ENCODE measurements at regions not wholly inside any gene's neighbourhood (a gene's known extent, or its start where the extent isn't known, plus 50 kb on each side); places are given as distances from the start of the nearest gene placed in this dataset.

- no peaks in the 10 kb centered on the region for H3K4me1 ChIP-seq (ENCODE audit: control insufficient read depth in 2 of 2, insufficient read depth in 2 of 2, low read length in 2 of 2)
- H3K4me2 ChIP-seq (replicated peaks; ENCODE audit: low read depth, low read length, poor library complexity, severe bottlenecking), result no peak overlapping the region
- Mint-ChIP-seq H3K4me1 (no peaks in the 10 kb centered on the region), H3K27me3 (no peaks in the 10 kb centered on the region), H3K4me3 (no peak overlapping the region), H3K9me3 (ENCODE audit: insufficient read depth) (peaks cover 13% of the 10 kb centered on the region), H3K27ac (no peak overlapping the region)
- TF ChIP-seq, protein P1, sequence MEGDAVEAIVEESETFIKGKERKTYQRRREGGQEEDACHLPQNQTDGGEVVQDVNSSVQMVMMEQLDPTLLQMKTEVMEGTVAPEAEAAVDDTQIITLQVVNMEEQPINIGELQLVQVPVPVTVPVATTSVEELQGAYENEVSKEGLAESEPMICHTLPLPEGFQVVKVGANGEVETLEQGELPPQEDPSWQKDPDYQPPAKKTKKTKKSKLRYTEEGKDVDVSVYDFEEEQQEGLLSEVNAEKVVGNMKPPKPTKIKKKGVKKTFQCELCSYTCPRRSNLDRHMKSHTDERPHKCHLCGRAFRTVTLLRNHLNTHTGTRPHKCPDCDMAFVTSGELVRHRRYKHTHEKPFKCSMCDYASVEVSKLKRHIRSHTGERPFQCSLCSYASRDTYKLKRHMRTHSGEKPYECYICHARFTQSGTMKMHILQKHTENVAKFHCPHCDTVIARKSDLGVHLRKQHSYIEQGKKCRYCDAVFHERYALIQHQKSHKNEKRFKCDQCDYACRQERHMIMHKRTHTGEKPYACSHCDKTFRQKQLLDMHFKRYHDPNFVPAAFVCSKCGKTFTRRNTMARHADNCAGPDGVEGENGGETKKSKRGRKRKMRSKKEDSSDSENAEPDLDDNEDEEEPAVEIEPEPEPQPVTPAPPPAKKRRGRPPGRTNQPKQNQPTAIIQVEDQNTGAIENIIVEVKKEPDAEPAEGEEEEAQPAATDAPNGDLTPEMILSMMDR (IDR thresholded peaks at IDR 0.05), result no peak
- TF ChIP-seq EZH2 (IDR thresholded peaks at IDR 0.05; ENCODE audit: borderline replicate concordance, insufficient read depth, low read depth, low read length, poor library complexity, severe bottlenecking), result no peak
- POLR2A ChIA-PET, result no interaction called here
- peaks cover 0 to 14% (median 0%) of the 10 kb centered on the region in 3 donors for H3K9me3 ChIP-seq (ENCODE audit: control extremely low read depth in 1 of 3, control insufficient read depth in 2 of 3, insufficient read depth in 1 of 3, low read length in 2 of 3)
- CTCF ChIA-PET, result no interaction called here
- no peaks in the 10 kb centered on the region for H3K27me3 ChIP-seq (replicated peaks in 1 of 4; ENCODE audit: control extremely low read depth in 1 of 4, control insufficient read depth in 3 of 4, insufficient read depth in 4 of 4, low read length in 3 of 4)
- intact Hi-C loops (cut with micrococcal nuclease), result no loop called here
- H3K79me2 ChIP-seq (ENCODE audit: control insufficient read depth, insufficient read depth, low read length), result no peaks in the 10 kb centered on the region
- H3K4me3 ChIP-seq (ENCODE audit: control extremely low read depth in 1 of 5, extremely low read depth in 1 of 5, insufficient read depth in 1 of 5, low read depth in 2 of 5, low read length in 4 of 5), result no peak overlapping the region
- H3K27ac ChIP-seq (ENCODE audit: low read length in 2 of 2), result no peak overlapping the region
- H2AFZ ChIP-seq (ENCODE audit: insufficient read depth, low read depth, low read length, poor library complexity, severe bottlenecking), result no peak overlapping the region
- 67% methylated on average over 1 of the region's 4 CpGs for WGBS (ENCODE audit: insufficient coverage)
- no peaks in the 10 kb centered on the region for H3K36me3 ChIP-seq (replicated peaks in 1 of 2; ENCODE audit: control extremely low read depth in 1 of 2, control insufficient read depth in 1 of 2, extremely low read depth in 1 of 2, insufficient read depth in 2 of 2, low read length in 1 of 2)
- DNase-seq (no peak), ATAC-seq (ENCODE audit: low read depth) (no peak)
- H3K9ac ChIP-seq (ENCODE audit: low read length), result no peak overlapping the region
- H4K20me1 ChIP-seq (ENCODE audit: control insufficient read depth, insufficient read depth, low read length, poor library complexity, severe bottlenecking), result no peaks in the 10 kb centered on the region
Observed at GRCh38 chr12:29883941-29884554, 100.3 kb upstream of the TMTC1 start.

GRCh38 chr12:29883525-29883924, 99.8 kb upstream of the TMTC1 start:
- Histone ChIP-seq H3K27me3 (replicated peaks in 1 of 4; ENCODE audit: control extremely low read depth in 1 of 4, control insufficient read depth in 3 of 4, insufficient read depth in 4 of 4, low read length in 3 of 4) (no peaks in the 10 kb centered on the region), H3K36me3 (replicated peaks in 1 of 2; ENCODE audit: control extremely low read depth in 1 of 2, control insufficient read depth in 1 of 2, extremely low read depth in 1 of 2, insufficient read depth in 2 of 2, low read length in 1 of 2) (no peaks in the 10 kb centered on the region), H4K20me1 (ENCODE audit: control insufficient read depth, insufficient read depth, low read length, poor library complexity, severe bottlenecking) (no peaks in the 10 kb centered on the region), H3K9me3 (ENCODE audit: control extremely low read depth in 1 of 3, control insufficient read depth in 2 of 3, insufficient read depth in 1 of 3, low read length in 2 of 3) (peaks cover 0 to 9% (median 0%) of the 10 kb centered on the region in 3 donors), H3K79me2 (ENCODE audit: control insufficient read depth, insufficient read depth, low read length) (no peaks in the 10 kb centered on the region), H3K9ac (ENCODE audit: low read length) (no peak overlapping the region), H3K27ac (ENCODE audit: low read length in 2 of 2) (no peak overlapping the region), H3K4me1 (ENCODE audit: control insufficient read depth in 2 of 2, insufficient read depth in 2 of 2, low read length in 2 of 2) (no peaks in the 10 kb centered on the region), H3K4me2 (replicated peaks; ENCODE audit: low read depth, low read length, poor library complexity, severe bottlenecking) (no peak overlapping the region), H2AFZ (ENCODE audit: insufficient read depth, low read depth, low read length, poor library complexity, severe bottlenecking) (no peak overlapping the region), H3K4me3 (ENCODE audit: control extremely low read depth in 1 of 5, extremely low read depth in 1 of 5, insufficient read depth in 1 of 5, low read depth in 2 of 5, low read length in 4 of 5) (no peak overlapping the region)
- ChIA-PET POLR2A (no interaction called here), CTCF (no interaction called here)
- H3K27me3 Mint-ChIP-seq, result no peaks in the 10 kb centered on the region
- ATAC-seq (ENCODE audit: low read depth) (no peak), DNase-seq (no peak)
- intact Hi-C loops (cut with micrococcal nuclease), result no loop called here
- H3K27ac Mint-ChIP-seq, result no peak overlapping the region
- no peak for TF ChIP-seq EZH2 (IDR thresholded peaks at IDR 0.05; ENCODE audit: borderline replicate concordance, insufficient read depth, low read depth, low read length, poor library complexity, severe bottlenecking)
- TF ChIP-seq, protein P1 (IDR thresholded peaks at IDR 0.05), result no peak
- peaks cover 13% of the 10 kb centered on the region for H3K9me3 Mint-ChIP-seq (ENCODE audit: insufficient read depth)
- H3K4me3 Mint-ChIP-seq, result no peak overlapping the region
- no peaks in the 10 kb centered on the region for H3K4me1 Mint-ChIP-seq
